ENCODE measurements at regions not wholly inside any gene's neighbourhood (a gene's known extent, or its start where the extent isn't known, plus 50 kb on each side); places are given as distances from the start of the nearest gene placed in this dataset.

- no peak for DNase-seq
- no peak overlapping the region for H3K27ac ChIP-seq
- no peaks in the 10 kb centered on the region for H3K36me3 ChIP-seq (replicated peaks in 1 of 2; ENCODE audit: insufficient read depth in 1 of 2, low read depth in 2 of 2)
- no peaks in the 10 kb centered on the region for H3K4me1 ChIP-seq
- intact Hi-C loops (cut with DNase I), result no loop called here
- no peaks in the 10 kb centered on the region for H3K27me3 ChIP-seq
- ATAC-seq, result no peak
- WGBS, 2 donors, result 90 to 95% methylated on average over 2 of the region's 2 CpGs
- no peaks in the 10 kb centered on the region for H3K9me3 ChIP-seq
- H3K4me3 ChIP-seq, result no peak overlapping the region
- TF ChIP-seq CTCF (IDR thresholded peaks at IDR 0.05) (no peak), POLR2A (IDR thresholded peaks at IDR 0.05) (no peak)
These were observed 220.0 kb upstream of the NPVF start for GRCh38 chr7:25448301-25448700.

GRCh38 chr7:25454020-25454419 is 225.7 kb upstream of the NPVF start:
- peaks cover 0 to 5% of the 10 kb centered on the region in 2 donors for H3K27me3 ChIP-seq
- H3K36me3 ChIP-seq (replicated peaks in 1 of 2; ENCODE audit: insufficient read depth in 1 of 2, low read depth in 2 of 2), result no peaks in the 10 kb centered on the region
- H3K9me3 ChIP-seq, result no peaks in the 10 kb centered on the region
- no peak for ATAC-seq
- TF ChIP-seq CTCF (IDR thresholded peaks at IDR 0.05) (no peak), POLR2A (IDR thresholded peaks at IDR 0.05) (no peak)
- 62 to 73% methylated on average over 4 of the region's 4 CpGs for WGBS, 2 donors
- H3K4me3 ChIP-seq, result no peak overlapping the region
- no peak overlapping the region for H3K27ac ChIP-seq
- no peak for DNase-seq
- intact Hi-C loops (cut with DNase I), result no loop called here
- peaks cover 17% of the 10 kb centered on the region for H3K4me1 ChIP-seq

GRCh38 chr7:25454562-25455041 is 226.3 kb upstream of the NPVF start:
- 70 to 72% methylated on average over 9 of the region's 9 CpGs for WGBS, 2 donors
- peaks cover 0 to 5% of the 10 kb centered on the region in 2 donors for H3K27me3 ChIP-seq
- intact Hi-C loops (cut with DNase I), result no loop called here
- no peak overlapping the region for H3K4me3 ChIP-seq
- no peak overlapping the region for H3K27ac ChIP-seq
- peaks cover 17% of the 10 kb centered on the region for H3K4me1 ChIP-seq
- peak in 2 of 4 donors; percentile 8 to 27 for DNase-seq
- H3K36me3 ChIP-seq (replicated peaks in 1 of 2; ENCODE audit: insufficient read depth in 1 of 2, low read depth in 2 of 2), result no peaks in the 10 kb centered on the region
- no peaks in the 10 kb centered on the region for H3K9me3 ChIP-seq
- TF ChIP-seq POLR2A (IDR thresholded peaks at IDR 0.05), result no peak
- TF ChIP-seq CTCF (IDR thresholded peaks at IDR 0.05), result no peak
- ATAC-seq, result peak; percentile 52

- no peaks in the 10 kb centered on the region for H3K9me3 ChIP-seq
- H3K4me3 ChIP-seq, result no peak overlapping the region
- peaks cover 17% of the 10 kb centered on the region for H3K4me1 ChIP-seq
- no peaks in the 10 kb centered on the region for H3K36me3 ChIP-seq (replicated peaks in 1 of 2; ENCODE audit: insufficient read depth in 1 of 2, low read depth in 2 of 2)
- WGBS, 2 donors, result 78 to 81% methylated on average over 10 of the region's 10 CpGs
- H3K27ac ChIP-seq, result no peak overlapping the region
- DNase-seq (no peak), ATAC-seq (no peak)
- intact Hi-C loops (cut with DNase I), result no loop called here
- H3K27me3 ChIP-seq, result peaks cover 0 to 5% of the 10 kb centered on the region in 2 donors
- TF ChIP-seq CTCF (IDR thresholded peaks at IDR 0.05) (no peak), POLR2A (IDR thresholded peaks at IDR 0.05) (no peak)
These were observed 227.5 kb upstream of the NPVF start for GRCh38 chr7:25455683-25456251.
